HG03520 (cell line): ENCODE measurements at regions not wholly inside any gene's neighbourhood (a gene's known extent, or its start where the extent isn't known, plus 50 kb on each side); places are given as distances from the start of the nearest gene placed in this dataset.
"Not testable (repeated sequence)": the region's sequence is repeated elsewhere in the genome, so short reads cannot be mapped to it uniquely, and the experiment has no call there.

Experiments
- ATAC-seq: cut with Tn5 transposase; IDR thresholded peaks from one replicate; pipeline ENCODE4 v1.9.1; 2021; ENCODE audit warnings: mild to moderate bottlenecking, moderate library complexity; ENCODE audit not compliant: unreplicated experiment

DNA sequence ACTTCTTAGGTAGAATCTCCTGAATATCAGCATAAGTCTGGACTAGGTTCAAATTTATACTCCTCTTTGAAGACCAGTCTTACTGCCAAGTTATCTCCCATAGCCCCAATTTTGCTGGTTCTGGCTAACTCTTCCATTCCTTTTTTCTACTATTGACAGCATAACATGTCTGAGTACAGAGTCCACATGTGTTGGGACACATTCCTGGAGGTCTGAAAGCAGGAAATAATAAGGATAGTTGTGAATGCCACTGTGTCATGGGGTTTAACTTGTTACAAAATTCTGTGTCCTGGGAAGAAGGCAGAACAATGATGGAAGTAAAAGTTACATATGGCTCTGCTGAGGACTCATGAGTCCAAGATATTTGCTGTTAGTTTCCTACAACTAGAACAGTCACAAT is 57.4 kb upstream of the ZBTB20 start:
- ATAC-seq = no peak

GRCh38 chr3:115208066-115208750 is 61.1 kb upstream of the ZBTB20 start:
- ATAC-seq = no peak

DNA sequence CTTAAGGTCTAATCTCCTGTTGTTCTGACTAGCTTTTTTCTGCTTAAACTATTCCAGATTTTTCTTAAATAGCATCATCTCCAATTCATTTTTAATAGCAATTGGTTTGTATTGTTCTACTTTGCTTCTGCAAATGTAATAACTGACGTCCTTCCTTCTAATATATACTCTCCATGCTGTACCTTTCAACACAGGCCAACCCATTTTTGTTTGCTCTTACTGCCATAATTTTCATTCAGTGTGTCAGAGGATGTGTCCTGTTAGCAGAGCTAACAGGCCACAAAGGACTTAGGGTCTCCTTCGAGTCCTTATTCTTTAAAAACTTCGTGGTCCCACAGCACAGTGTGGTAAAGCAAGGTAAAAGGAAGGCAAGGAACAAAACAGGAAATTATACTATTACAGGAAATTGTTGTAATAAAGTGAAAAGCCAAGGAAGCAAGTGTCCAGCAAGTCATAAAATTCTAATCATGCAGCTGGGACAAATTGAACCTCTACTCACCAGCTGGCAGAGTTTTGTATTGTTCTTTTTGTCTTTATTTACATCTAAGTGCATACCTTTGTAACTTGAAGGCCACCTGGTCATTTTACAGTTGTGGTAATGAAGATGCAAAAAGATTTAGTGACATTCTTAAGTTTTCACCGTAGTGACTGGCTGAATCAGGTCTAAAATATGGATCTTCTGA is 64.9 kb upstream of the ZBTB20 start:
- no peak for ATAC-seq

DNA sequence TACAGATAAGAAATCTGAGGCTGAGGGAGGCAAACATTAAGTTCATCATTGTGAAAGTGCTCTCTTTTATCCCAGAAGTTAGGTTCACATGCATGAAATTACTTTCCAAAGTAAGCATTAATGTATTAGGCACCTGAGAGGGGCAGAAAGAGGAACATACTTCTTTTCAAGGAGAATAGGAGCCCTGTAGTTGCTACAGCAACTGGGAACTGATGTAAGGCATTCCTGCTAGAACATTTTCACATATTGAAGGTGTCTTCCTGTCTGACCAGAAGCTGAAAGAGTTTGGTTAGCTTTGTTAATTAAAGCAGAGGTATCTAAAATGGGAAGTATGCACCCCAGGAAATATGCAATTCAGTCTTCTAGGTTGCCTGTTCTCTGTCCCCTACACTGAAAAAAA is 65.5 kb upstream of the ZBTB20 start:
- no peak for ATAC-seq

DNA sequence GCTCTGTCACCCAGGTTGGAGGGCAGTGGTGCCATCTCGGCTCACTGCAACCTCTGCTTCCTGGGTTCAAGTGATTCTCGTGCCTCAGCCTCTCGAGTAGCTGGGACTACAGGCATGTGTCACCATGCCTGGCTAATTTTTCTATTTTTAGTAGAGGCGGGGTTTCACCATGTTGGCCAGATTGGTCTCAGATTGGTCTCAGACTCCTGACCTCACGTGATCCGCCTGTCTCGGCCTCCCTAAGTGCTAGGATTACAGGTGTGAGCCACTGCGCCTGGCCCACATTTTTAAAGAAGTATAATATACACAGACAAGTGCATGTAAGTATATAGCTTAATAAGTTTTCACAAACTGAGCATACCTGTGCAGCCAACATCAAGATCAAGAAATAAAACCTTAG is 66.0 kb upstream of the ZBTB20 start:
- not testable (repeated sequence) for ATAC-seq

DNA sequence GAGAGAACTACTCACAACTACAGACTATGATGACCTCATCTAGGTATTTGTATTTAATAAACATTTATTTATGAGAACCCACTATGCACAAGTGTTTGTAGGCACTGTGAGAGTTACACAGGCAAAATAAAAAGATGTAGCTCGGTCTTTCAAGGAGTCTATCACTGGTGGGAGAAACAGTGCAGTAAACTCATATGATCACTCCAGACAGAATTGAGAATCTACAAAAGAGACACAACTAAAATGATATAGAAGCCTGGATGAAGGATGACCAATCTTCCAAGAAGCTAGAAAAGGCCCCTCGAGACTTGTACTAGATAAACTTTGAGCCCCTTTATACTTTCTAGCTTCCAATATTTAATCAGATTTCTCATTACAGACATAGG is 70.2 kb upstream of the ZBTB20 start:
- ATAC-seq = no peak

- no peak for ATAC-seq
Observed at GRCh38 chr3:115217678-115218451, 70.8 kb upstream of the ZBTB20 start.

GRCh38 chr3:115218859-115219258 is 71.8 kb upstream of the ZBTB20 start:
- no peak for ATAC-seq

DNA sequence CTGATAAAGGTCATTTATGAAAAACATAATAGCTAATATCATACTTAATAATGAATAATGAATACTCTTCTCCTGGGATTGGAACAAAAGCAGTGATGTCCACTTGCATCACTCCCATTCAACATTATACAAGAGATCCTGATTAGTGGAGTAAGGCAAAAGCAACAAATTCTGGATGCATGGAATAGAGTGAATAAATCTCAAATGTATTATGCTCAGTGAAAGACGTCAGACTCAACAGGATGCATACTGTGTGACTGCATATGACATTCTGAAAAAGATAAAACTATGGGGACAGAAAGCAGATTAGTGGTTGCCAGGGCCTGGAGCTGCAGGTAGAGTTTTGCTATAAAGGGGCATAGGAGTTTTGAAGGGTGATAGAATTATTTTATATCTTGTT is 77.6 kb upstream of the ZBTB20 start:
- ATAC-seq = no peak

DNA sequence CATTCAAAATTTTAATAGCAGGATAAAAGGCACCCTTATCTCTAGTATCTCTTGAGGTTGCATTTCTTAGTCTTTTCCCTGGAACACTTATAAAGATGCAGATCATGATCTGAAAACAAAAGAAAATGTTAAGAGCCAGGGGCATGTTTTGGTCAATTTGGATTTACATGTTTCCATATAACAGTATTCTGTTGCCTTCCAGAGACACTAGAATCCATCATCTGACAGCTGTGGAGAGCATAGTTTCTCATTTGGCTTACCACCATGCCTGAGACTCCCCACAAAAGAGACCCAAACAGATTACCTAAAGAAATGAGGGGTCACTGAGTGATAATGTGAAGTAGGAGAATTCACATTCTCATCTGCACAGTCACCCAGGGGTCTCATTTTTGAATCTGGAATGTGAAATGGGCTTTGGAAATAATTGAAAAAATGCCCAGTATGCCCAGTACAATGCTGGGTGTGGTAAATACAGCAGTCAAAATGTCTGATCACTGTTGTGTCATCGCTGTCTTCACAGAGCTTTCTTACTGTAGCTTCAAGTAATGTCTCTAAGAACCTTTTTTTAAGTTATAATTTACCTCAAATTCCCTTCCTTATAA is 79.9 kb upstream of the ZBTB20 start:
- no peak for ATAC-seq

- ATAC-seq = no peak
Observed at GRCh38 chr3:115227461-115227860, 80.4 kb upstream of the ZBTB20 start.

GRCh38 chr3:115228266-115228665 is 81.2 kb upstream of the ZBTB20 start:
- no peak for ATAC-seq

DNA sequence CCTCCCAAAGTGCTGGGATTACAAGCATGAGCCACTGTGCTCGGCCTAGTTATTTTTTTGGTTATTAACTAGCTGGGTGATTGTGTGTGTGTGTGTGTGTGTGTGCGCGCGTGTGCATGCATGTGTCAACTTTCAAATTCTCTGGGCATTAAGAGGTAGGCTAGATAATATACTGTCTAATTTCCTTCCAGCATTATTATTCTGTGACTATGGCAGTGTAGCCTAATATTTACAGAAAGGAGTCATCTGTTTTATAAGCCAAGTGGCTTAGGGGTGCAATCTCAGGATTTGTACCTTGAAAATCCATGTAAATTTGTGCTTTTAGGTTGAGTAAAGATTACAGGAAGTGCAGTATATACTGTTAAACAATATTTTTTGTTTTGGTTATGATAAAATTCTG is 85.1 kb upstream of the ZBTB20 start:
- ATAC-seq = no peak

DNA sequence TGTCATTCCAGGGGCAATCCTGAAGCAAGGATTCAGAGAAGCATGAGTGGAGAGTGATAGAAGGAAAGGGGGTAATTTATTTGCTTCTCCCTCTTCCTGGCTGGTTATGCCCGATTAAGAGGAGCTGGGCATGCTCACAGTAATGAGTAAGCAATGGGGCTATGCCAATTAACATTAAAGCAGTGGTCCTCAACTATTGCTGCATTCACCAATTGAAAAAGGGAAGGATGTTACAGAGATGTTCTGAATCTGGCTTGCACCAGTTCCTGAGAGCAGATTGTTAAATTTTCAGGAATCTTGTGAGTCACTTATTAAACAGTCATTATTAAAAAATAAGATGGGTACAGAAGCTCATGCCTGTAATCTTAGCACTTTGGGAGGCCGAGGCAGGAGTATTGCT is 85.9 kb upstream of the ZBTB20 start:
- no peak for ATAC-seq

GRCh38 chr3:115236496-115236895 is 89.4 kb upstream of the ZBTB20 start:
- no peak for ATAC-seq

DNA sequence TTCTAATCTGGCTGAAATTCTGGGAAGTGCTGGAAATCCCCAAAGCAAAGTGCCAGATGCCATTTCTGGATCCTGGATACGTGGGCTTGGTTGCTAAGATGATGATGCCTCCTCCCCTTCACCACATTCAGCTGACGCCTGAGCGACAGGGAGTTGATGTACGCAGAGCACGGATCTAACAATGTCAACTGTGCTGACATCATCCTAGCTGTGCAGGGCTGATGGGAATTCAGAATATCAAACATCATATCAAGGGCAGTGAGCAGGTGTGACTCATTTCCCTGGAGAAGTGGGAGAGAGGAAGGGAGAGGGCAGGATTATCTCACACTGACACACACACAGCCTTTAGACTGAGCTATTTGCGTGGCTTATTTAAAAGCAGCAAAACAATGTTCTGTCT is 92.6 kb upstream of the ZBTB20 start:
- no peak for ATAC-seq

GRCh38 chr3:115244350-115244749 is 97.3 kb upstream of the ZBTB20 start:
- no peak for ATAC-seq

DNA sequence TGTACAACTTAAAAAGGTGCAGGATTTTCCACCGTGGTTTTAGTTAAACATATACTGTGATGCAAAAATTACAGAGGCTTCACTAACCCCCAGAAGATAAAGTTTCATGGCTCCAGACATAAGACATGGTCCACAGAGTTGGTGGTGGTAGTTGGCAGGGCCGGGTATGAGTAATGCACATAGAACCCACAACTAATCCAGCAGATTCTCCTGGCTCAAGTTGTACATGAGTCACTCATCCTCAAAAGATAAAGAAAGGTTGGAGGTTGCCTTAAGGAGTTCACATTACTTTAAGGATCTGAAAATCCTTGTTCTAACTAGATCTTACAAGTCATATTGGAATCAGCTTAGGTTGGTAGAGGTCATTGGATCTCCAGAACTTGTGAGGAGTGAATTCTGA is 98.3 kb upstream of the ZBTB20 start:
- no peak for ATAC-seq

- ATAC-seq = no peak
Observed at GRCh38 chr3:115245899-115246298, 98.8 kb upstream of the ZBTB20 start.

GRCh38 chr3:115246461-115247020 is 99.5 kb upstream of the ZBTB20 start:
- no peak for ATAC-seq

DNA sequence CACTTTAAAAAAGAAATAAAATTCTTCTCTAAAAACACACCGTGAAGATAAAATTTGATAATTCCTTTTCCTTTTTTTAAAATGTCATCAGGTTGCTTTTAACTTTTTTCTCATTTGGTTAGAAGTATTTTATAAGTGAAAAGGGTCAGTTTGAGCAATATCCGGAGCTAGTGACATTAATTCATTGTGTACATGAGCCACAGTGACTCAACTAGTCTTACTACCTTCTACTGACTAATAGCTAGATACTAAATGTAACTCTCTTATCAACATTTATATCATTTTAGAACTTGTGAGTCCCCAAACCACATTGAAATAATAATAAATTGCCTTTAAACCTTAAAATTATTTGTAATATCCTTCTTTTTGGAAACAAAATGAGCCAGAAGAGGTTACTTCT is 101.2 kb upstream of the ZBTB20 start:
- no peak for ATAC-seq
